IMR-90 (cell line): ENCODE measurements at regions not wholly inside any gene's neighbourhood (a gene's known extent, or its start where the extent isn't known, plus 50 kb on each side); places are given as distances from the start of the nearest gene placed in this dataset.

ENCODE experiments used
- ATAC-seq: fragments of 200-7000 bp; cut with Tn5 transposase; 2 replicates; pipeline ENCODE4 v1.9.1; 2020; ENCODE audit warnings: low read depth, mild to moderate bottlenecking, moderate library complexity
- BruUV-seq: library from RNA; stranded (reverse); fragments of 400-500 nt; replicated peaks from 2 replicates; lab custom pipeline; 2021; lab: Mats Ljungman, UMichigan
- CTCF ChIA-PET: fragments of 300-600 bp; formaldehyde crosslinking; extraction: SDS; loops from one replicate; lab custom pipeline; 2021; ENCODE audit warnings: antibody characterized with exemption; lab: Yijun Ruan, JAX
- POLR2A ChIA-PET: fragments of 300-600 bp; sonication (Branson Sonifier 250); formaldehyde crosslinking; loops from one replicate; lab custom pipeline; 2022; ENCODE audit warnings: antibody characterized with exemption; ENCODE audit not compliant: unreplicated experiment; lab: Charles Lee
- DNase-seq: peaks from one replicate; pipeline ENCODE4 v3.0.0; 2013
- H2AFZ ChIP-seq: replicated peaks from 2 replicates; pipeline ENCODE3; 2013; ENCODE audit warnings: low read length, mild to moderate bottlenecking; ENCODE audit not compliant: poor library complexity
- H2AK5ac ChIP-seq: 2 replicates; pipeline ENCODE4 v1.6.1; 2013; ENCODE audit warnings: low read depth, low read length, inconsistent platforms
- H2AK9ac ChIP-seq: replicated peaks from 2 replicates; pipeline ENCODE3; 2013; ENCODE audit warnings: mild to moderate bottlenecking, low read depth, low read length, moderate library complexity; ENCODE audit not compliant: poor library complexity
- H2BK120ac ChIP-seq: 2 replicates; pipeline ENCODE4 v1.6.1; 2013; ENCODE audit warnings: low read depth, low read length, inconsistent platforms
- H2BK15ac ChIP-seq: 3 replicates; pipeline ENCODE4 v1.6.1; 2013; ENCODE audit warnings: low read depth, low read length, inconsistent platforms
- H2BK20ac ChIP-seq: 2 replicates; pipeline ENCODE4 v1.6.1; 2013; ENCODE audit warnings: low read depth, mild to moderate bottlenecking, inconsistent platforms, low read length, moderate library complexity
- H2BK5ac ChIP-seq: 2 replicates; pipeline ENCODE4 v1.6.1; 2013; ENCODE audit warnings: mild to moderate bottlenecking, low read depth, low read length, inconsistent platforms; ENCODE audit not compliant: poor library complexity, severe bottlenecking
- H3K14ac ChIP-seq: replicated peaks from 2 replicates; pipeline ENCODE4 v1.6.1; 2013; ENCODE audit warnings: low read depth, low read length, inconsistent platforms
- H3K18ac ChIP-seq: 2 replicates; pipeline ENCODE4 v1.6.1; 2013; ENCODE audit warnings: low read depth, low read length, control low read depth
- H3K23ac ChIP-seq: 2 replicates; pipeline ENCODE4 v1.6.1; 2013; ENCODE audit warnings: low read depth, low read length, inconsistent platforms
- H3K27ac ChIP-seq: 2 replicates; pipeline ENCODE4 v1.5.1; 2013; ENCODE audit warnings: mild to moderate bottlenecking, control low read depth, low read length; ENCODE audit not compliant: insufficient read depth
- H3K27me3 ChIP-seq: 2 replicates; pipeline ENCODE4 v1.6.1; 2013; ENCODE audit warnings: low read length; ENCODE audit not compliant: control insufficient read depth, insufficient read depth
- H3K36me3 ChIP-seq: 2 replicates; pipeline ENCODE4 v1.6.1; 2013; ENCODE audit warnings: low read length, mixed read lengths; ENCODE audit not compliant: control insufficient read depth, insufficient read depth
- H3K4ac ChIP-seq: 2 replicates; pipeline ENCODE4 v1.6.1; 2013; ENCODE audit warnings: low read depth, low read length, inconsistent platforms
- H3K4me1 ChIP-seq: 2 replicates; pipeline ENCODE4 v1.6.1; 2013; ENCODE audit warnings: low read length, mixed read lengths; ENCODE audit not compliant: control insufficient read depth, insufficient read depth
- H3K4me2 ChIP-seq: 2 replicates; pipeline ENCODE4 v1.6.1; 2013; ENCODE audit warnings: low read depth, mild to moderate bottlenecking, control low read depth, low read length, moderate library complexity
- H3K4me3 ChIP-seq: 2 replicates; pipeline ENCODE4 v1.5.1; 2013; ENCODE audit warnings: low read depth, mild to moderate bottlenecking, control low read depth, low read length, moderate library complexity; ENCODE audit not compliant: insufficient read depth
- H3K56ac ChIP-seq: 2 replicates; pipeline ENCODE4 v1.6.1; 2013; ENCODE audit warnings: low read length, inconsistent platforms; ENCODE audit not compliant: insufficient read depth; ENCODE audit errors: extremely low read depth
- H3K79me1 ChIP-seq, 2 experiments: 2 replicates each; pipeline ENCODE4 v1.6.1; 2013; ENCODE audit warnings: low read length in 2 of 2, inconsistent platforms in 1 of 2, low read depth in 1 of 2
- H3K9ac ChIP-seq: 2 replicates; pipeline ENCODE4 v1.6.1; 2013; ENCODE audit warnings: low read depth, low read length, control low read depth
- H3K9me1 ChIP-seq: 2 replicates; pipeline ENCODE4 v1.6.1; 2013; ENCODE audit warnings: low read length, inconsistent platforms; ENCODE audit not compliant: insufficient read depth
- H3K9me3 ChIP-seq: 2 replicates; pipeline ENCODE4 v1.6.1; 2013; ENCODE audit warnings: low read length; ENCODE audit not compliant: control insufficient read depth, insufficient read depth
- H4K20me1 ChIP-seq: 2 replicates; pipeline ENCODE4 v1.6.1; 2013; ENCODE audit warnings: low read length, inconsistent platforms; ENCODE audit not compliant: insufficient read depth
- H4K5ac ChIP-seq: 2 replicates; pipeline ENCODE4 v1.6.1; 2013; ENCODE audit warnings: mild to moderate bottlenecking, low read depth, low read length, control low read depth
- H4K8ac ChIP-seq, 2 experiments: 2 replicates each; pipeline ENCODE4 v1.6.1; 2013; ENCODE audit warnings: low read depth in 2 of 2, low read length in 2 of 2, control low read depth in 1 of 2, inconsistent platforms in 1 of 2
- H4K91ac ChIP-seq: 2 replicates; pipeline ENCODE4 v1.6.1; 2013; ENCODE audit warnings: low read depth, low read length, inconsistent platforms; ENCODE audit not compliant: insufficient read depth
- BHLHE40 ChIP-seq: fragments of 150-350 bp; IDR thresholded peaks from 2 replicates; pipeline ENCODE4 v1.6.1; 2016; ENCODE audit warnings: mild to moderate bottlenecking, low read depth, low read length
- CEBPB ChIP-seq: IDR thresholded peaks from 2 replicates; pipeline ENCODE4 v1.6.1; 2012; ENCODE audit warnings: low read depth, low read length, improper control_type of control experiment
- CHD1 ChIP-seq: IDR thresholded peaks from 2 replicates; pipeline ENCODE4 v1.6.1; 2012; ENCODE audit warnings: low read depth, low read length, improper control_type of control experiment
- FOS ChIP-seq: fragments of 150-350 bp; IDR thresholded peaks from 2 replicates; pipeline ENCODE4 v1.6.1; 2016; ENCODE audit warnings: low read depth, low read length
- MAFK ChIP-seq: IDR thresholded peaks from 2 replicates; pipeline ENCODE4 v1.6.1; 2012; ENCODE audit warnings: low read depth, low read length, improper control_type of control experiment
- MAZ ChIP-seq: IDR thresholded peaks from 2 replicates; pipeline ENCODE4 v1.6.1; 2012; ENCODE audit warnings: low read depth, mild to moderate bottlenecking, low read length, improper control_type of control experiment, moderate library complexity, borderline replicate concordance
- MXI1 ChIP-seq: IDR thresholded peaks from 2 replicates; pipeline ENCODE4 v1.6.1; 2012; ENCODE audit warnings: low read depth, mild to moderate bottlenecking, low read length, moderate library complexity, borderline replicate concordance
- NFE2L2 ChIP-seq: fragments of 150-350 bp; IDR thresholded peaks from 2 replicates; pipeline ENCODE4 v1.6.1; 2016; ENCODE audit warnings: low read depth, mild to moderate bottlenecking, low read length
- POLR2A ChIP-seq: IDR thresholded peaks from 2 replicates; pipeline ENCODE4 v1.6.1; 2012; ENCODE audit warnings: mild to moderate bottlenecking, low read depth, low read length
- RAD21 ChIP-seq: IDR thresholded peaks from 2 replicates; pipeline ENCODE4 v1.6.1; 2012; ENCODE audit warnings: low read length, improper control_type of control experiment
- RCOR1 ChIP-seq: IDR thresholded peaks from 2 replicates; pipeline ENCODE4 v1.6.1; 2012; ENCODE audit warnings: mild to moderate bottlenecking, low read length, improper control_type of control experiment; ENCODE audit not compliant: insufficient replicate concordance
- RFX5 ChIP-seq: IDR thresholded peaks from 2 replicates; pipeline ENCODE4 v1.8.0; 2012; ENCODE audit warnings: low read depth, mild to moderate bottlenecking, low read length, moderate library complexity
- SMC3 ChIP-seq: fragments of 150-350 bp; IDR thresholded peaks from 2 replicates; pipeline ENCODE4 v1.6.1; 2016; ENCODE audit warnings: low read depth, mild to moderate bottlenecking, antibody characterized with exemption, low read length, moderate library complexity
- WGBS, 2 experiments: methylation state at CpG; one replicate each; pipeline versions ENCODE4 v1.1.5 to v1.1.7; 2013; ENCODE audit warnings: missing lambda C conversion rate in 2 of 2; ENCODE audit not compliant: insufficient read length in 1 of 2; ENCODE audit errors: extremely low coverage in 2 of 2; 5-methylcytosine and 5-hydroxymethylcytosine counted together
- dilution Hi-C: fragments of 300-500 bp; cut with HindIII; formaldehyde crosslinking; loops from one replicate; pipeline ENCODE4 v1.14.3; 2018; ENCODE audit warnings: low sequenced_read_pairs; ENCODE audit not compliant: unreplicated experiment
- in situ Hi-C: fragments of 300-500 bp; cut with MboI; formaldehyde crosslinking; loops from 3 replicates; pipeline ENCODE4 v1.14.3; 2019; ENCODE audit warnings: low sequenced_read_pairs, inconsistent platforms, mixed read lengths
- intact Hi-C: fragments of 100-400 bp; cut with micrococcal nuclease; formaldehyde crosslinking; loops from 2 replicates; pipeline ENCODE4 v1.10.0; 2022
- TF ChIP-seq, protein P1 (sequence below): fragments of 150-350 bp; IDR thresholded peaks from 2 replicates; pipeline ENCODE4 v1.6.1; 2016; ENCODE audit warnings: low read depth, mild to moderate bottlenecking, low read length, moderate library complexity, borderline replicate concordance
- TF ChIP-seq, protein P2 (sequence below): conservative IDR thresholded peaks from 2 replicates; pipeline ENCODE4 v1.5.1; 2012; ENCODE audit warnings: mild to moderate bottlenecking, low read depth, low read length, improper control_type of control experiment
- TF ChIP-seq, protein P3 (sequence below): fragments of 150-350 bp; IDR thresholded peaks from 2 replicates; pipeline ENCODE4 v1.6.1; 2017; ENCODE audit warnings: mild to moderate bottlenecking, antibody characterized with exemption, low read length, low read depth

DNA sequence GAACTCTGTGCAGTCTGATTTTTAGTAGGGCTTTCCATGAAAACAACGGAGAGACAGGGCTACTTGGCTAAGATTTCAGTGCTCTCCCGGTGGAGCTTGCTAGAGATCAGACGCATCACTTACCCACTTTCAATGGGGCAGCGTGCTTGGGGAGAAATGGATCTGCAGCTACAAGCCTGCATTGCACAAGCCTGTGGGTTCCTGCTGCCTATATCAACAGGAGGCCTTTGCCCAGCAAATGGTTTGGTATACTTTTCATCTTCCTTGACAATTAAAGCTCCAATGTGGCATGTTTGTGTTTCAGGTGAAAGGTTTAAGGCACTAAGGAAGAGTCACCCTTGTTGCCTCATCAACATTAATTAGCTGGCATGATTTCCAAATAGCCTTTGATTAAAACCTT, 136.0 kb upstream of the FOXQ1 start:
- H3K27ac ChIP-seq: no peak overlapping the region
- no peak overlapping the region for H3K18ac ChIP-seq
- no peak overlapping the region for H2BK20ac ChIP-seq
- DNase-seq (no peak), ATAC-seq (no peak)
- H3K4me1 ChIP-seq: no peaks in the 10 kb centered on the region
- H4K91ac ChIP-seq: no peak overlapping the region
- H3K36me3 ChIP-seq: no peaks in the 10 kb centered on the region
- no TSS peak for BruUV-seq
- no CpG with 5 or more reads among the region's 4 CpGs for WGBS, 2 experiments
- ChIA-PET POLR2A (no interaction called here), CTCF (no interaction called here)
- H3K56ac ChIP-seq: no peak overlapping the region
- no peak overlapping the region for H2AK9ac ChIP-seq
- H3K4me3 ChIP-seq: no peak overlapping the region
- H3K23ac ChIP-seq: no peak overlapping the region
- no peak overlapping the region for H4K8ac ChIP-seq
- in situ Hi-C loops: no loop called here
- no peak overlapping the region for H2AFZ ChIP-seq
- no peak overlapping the region for H3K14ac ChIP-seq
- H3K9ac ChIP-seq: no peak overlapping the region
- intact Hi-C loops: no loop called here
- H3K4me2 ChIP-seq: no peak overlapping the region
- no peak overlapping the region for H2BK15ac ChIP-seq
- H3K9me1 ChIP-seq: no peaks in the 10 kb centered on the region
- dilution Hi-C loops: no loop called here
- H4K5ac ChIP-seq: no peak overlapping the region
- H4K20me1 ChIP-seq: no peaks in the 10 kb centered on the region
- no peak overlapping the region for H2BK120ac ChIP-seq
- H3K4ac ChIP-seq: no peak overlapping the region
- H3K79me1 ChIP-seq: no peaks in the 10 kb centered on the region
- H3K27me3 ChIP-seq: peaks cover 8% of the 10 kb centered on the region
- H3K9me3 ChIP-seq: no peaks in the 10 kb centered on the region
- no peak overlapping the region for H2AK5ac ChIP-seq
- TF ChIP-seq, protein P1, sequence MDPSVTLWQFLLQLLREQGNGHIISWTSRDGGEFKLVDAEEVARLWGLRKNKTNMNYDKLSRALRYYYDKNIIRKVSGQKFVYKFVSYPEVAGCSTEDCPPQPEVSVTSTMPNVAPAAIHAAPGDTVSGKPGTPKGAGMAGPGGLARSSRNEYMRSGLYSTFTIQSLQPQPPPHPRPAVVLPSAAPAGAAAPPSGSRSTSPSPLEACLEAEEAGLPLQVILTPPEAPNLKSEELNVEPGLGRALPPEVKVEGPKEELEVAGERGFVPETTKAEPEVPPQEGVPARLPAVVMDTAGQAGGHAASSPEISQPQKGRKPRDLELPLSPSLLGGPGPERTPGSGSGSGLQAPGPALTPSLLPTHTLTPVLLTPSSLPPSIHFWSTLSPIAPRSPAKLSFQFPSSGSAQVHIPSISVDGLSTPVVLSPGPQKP: no peak
- TF ChIP-seq, protein P2, sequence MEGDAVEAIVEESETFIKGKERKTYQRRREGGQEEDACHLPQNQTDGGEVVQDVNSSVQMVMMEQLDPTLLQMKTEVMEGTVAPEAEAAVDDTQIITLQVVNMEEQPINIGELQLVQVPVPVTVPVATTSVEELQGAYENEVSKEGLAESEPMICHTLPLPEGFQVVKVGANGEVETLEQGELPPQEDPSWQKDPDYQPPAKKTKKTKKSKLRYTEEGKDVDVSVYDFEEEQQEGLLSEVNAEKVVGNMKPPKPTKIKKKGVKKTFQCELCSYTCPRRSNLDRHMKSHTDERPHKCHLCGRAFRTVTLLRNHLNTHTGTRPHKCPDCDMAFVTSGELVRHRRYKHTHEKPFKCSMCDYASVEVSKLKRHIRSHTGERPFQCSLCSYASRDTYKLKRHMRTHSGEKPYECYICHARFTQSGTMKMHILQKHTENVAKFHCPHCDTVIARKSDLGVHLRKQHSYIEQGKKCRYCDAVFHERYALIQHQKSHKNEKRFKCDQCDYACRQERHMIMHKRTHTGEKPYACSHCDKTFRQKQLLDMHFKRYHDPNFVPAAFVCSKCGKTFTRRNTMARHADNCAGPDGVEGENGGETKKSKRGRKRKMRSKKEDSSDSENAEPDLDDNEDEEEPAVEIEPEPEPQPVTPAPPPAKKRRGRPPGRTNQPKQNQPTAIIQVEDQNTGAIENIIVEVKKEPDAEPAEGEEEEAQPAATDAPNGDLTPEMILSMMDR: no peak
- no peak for TF ChIP-seq BHLHE40
- TF ChIP-seq NFE2L2: no peak
- no peak for TF ChIP-seq RCOR1
- no peak for TF ChIP-seq MAFK
- TF ChIP-seq CHD1: no peak
- TF ChIP-seq MXI1: no peak
- TF ChIP-seq FOS: no peak
- no peak for TF ChIP-seq CEBPB
- TF ChIP-seq POLR2A: no peak
- no peak for TF ChIP-seq MAZ
- no peak for TF ChIP-seq RAD21
- TF ChIP-seq RFX5: no peak
- TF ChIP-seq SMC3: no peak
- TF ChIP-seq, protein P3, sequence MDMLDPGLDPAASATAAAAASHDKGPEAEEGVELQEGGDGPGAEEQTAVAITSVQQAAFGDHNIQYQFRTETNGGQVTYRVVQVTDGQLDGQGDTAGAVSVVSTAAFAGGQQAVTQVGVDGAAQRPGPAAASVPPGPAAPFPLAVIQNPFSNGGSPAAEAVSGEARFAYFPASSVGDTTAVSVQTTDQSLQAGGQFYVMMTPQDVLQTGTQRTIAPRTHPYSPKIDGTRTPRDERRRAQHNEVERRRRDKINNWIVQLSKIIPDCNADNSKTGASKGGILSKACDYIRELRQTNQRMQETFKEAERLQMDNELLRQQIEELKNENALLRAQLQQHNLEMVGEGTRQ: no peak
- no peak overlapping the region for H2BK5ac ChIP-seq
